Endothelial cell of umbilical vein (primary cell): ENCODE measurements at regions not wholly inside any gene's neighbourhood (a gene's known extent, or its start where the extent isn't known, plus 50 kb on each side); places are given as distances from the start of the nearest gene placed in this dataset.

Experiments
- BruUV-seq: library from RNA; stranded (reverse); fragments of 400-500 nt; replicated peaks from 2 replicates; lab custom pipeline; 2021; lab: Mats Ljungman, UMichigan
- CTCF ChIA-PET: fragments of 300-600, 350-600 bp; sonication (Branson Sonifier 250); formaldehyde crosslinking; loops from one replicate; lab custom pipeline; 2021; ENCODE audit warnings: antibody characterized with exemption, inconsistent platforms; lab: Charles Lee
- POLR2A ChIA-PET: fragments of 300-600, 350-600 bp; sonication (Branson Sonifier 250); formaldehyde crosslinking; loops from one replicate; lab custom pipeline; 2021; ENCODE audit warnings: antibody characterized with exemption, inconsistent platforms; lab: Charles Lee
- DNase-seq: peaks from one replicate; pipeline ENCODE4 v3.0.0-alpha.2; 2011; ENCODE audit warnings: low read depth, low spot score
- FAIRE-seq: peaks from 2 replicates; lab custom pipeline; 2011; peaks lifted over from hg19 to GRCh38; lab: Jason Lieb, UNC
- H2AFZ ChIP-seq: 2 replicates; pipeline ENCODE4 v1.6.0; 2012; ENCODE audit warnings: low read depth, low read length, control low read depth, inconsistent platforms
- H3K27ac ChIP-seq: 2 replicates; pipeline ENCODE4 v1.5.1; 2011; ENCODE audit warnings: low read depth, mild to moderate bottlenecking, control low read depth, low read length, moderate library complexity; ENCODE audit not compliant: insufficient read depth
- H3K27me3 ChIP-seq, 2 experiments: 2 replicates each; pipeline versions ENCODE4 v1.6.0 to v1.6.1; 2011; ENCODE audit warnings: low read length in 2 of 2, mixed read lengths in 1 of 2; ENCODE audit not compliant: control insufficient read depth in 2 of 2, insufficient read depth in 2 of 2
- H3K36me3 ChIP-seq, 2 experiments: 2 replicates in 1 of 2; 3 replicates in 1 of 2; pipeline ENCODE4 v1.5.1; 2011; ENCODE audit warnings: low read length in 2 of 2, mild to moderate bottlenecking in 1 of 2, moderate library complexity in 1 of 2; ENCODE audit not compliant: control insufficient read depth in 2 of 2, insufficient read depth in 2 of 2; ENCODE audit errors: extremely low read depth in 1 of 2
- H3K4me1 ChIP-seq: 3 replicates; pipeline ENCODE4 v1.5.1; 2011; ENCODE audit warnings: mild to moderate bottlenecking, low read length; ENCODE audit not compliant: control insufficient read depth, insufficient read depth; ENCODE audit errors: extremely low read depth
- H3K4me2 ChIP-seq: 2 replicates; pipeline ENCODE4 v1.6.1; 2011; ENCODE audit warnings: low read length, control low read depth, mixed read lengths; ENCODE audit not compliant: insufficient read depth
- H3K4me3 ChIP-seq, 3 experiments: fragments of 200-600 bp in 1 of 3; sonication (generic), shearing (Covaris generic) in 1 of 3; replicated peaks in 1 of 3; 2 replicates each; pipeline ENCODE4 v1.5.1; 2011 to 2016; ENCODE audit warnings: control low read depth in 3 of 3, low read length in 3 of 3, mild to moderate bottlenecking in 2 of 3, inconsistent platforms in 1 of 3, low read depth in 1 of 3, moderate library complexity in 1 of 3; ENCODE audit not compliant: insufficient read depth in 1 of 3
- H3K79me2 ChIP-seq: 2 replicates; pipeline ENCODE4 v1.6.0; 2012; ENCODE audit warnings: low read length, inconsistent platforms; ENCODE audit not compliant: control insufficient read depth, insufficient read depth
- H3K9ac ChIP-seq: replicated peaks from 2 replicates; pipeline ENCODE3; 2011; ENCODE audit warnings: low read length, control low read depth; ENCODE audit not compliant: insufficient read depth; ENCODE audit errors: extremely low read depth
- H3K9me1 ChIP-seq: replicated peaks from 3 replicates; pipeline ENCODE4 v1.6.0; 2011; ENCODE audit warnings: mild to moderate bottlenecking, low read length; ENCODE audit not compliant: control insufficient read depth, insufficient read depth; ENCODE audit errors: extremely low read depth
- H3K9me3 ChIP-seq: replicated peaks from 2 replicates; pipeline ENCODE4 v1.5.1; 2012; ENCODE audit warnings: low read length, inconsistent platforms; ENCODE audit not compliant: control insufficient read depth, insufficient read depth
- H4K20me1 ChIP-seq: replicated peaks from 2 replicates; pipeline ENCODE3; 2011; ENCODE audit warnings: mild to moderate bottlenecking, low read length; ENCODE audit not compliant: control insufficient read depth, insufficient read depth; ENCODE audit errors: extremely low read depth
- CTCF ChIP-seq, 2 donors: IDR thresholded peaks; 1 replicate in 1 of 2; 2 replicates in 1 of 2; pipeline ENCODE4 v1.5.1; 2011; ENCODE audit warnings: low read length in 2 of 2, mild to moderate bottlenecking in 2 of 2, moderate library complexity in 2 of 2, control low read depth in 1 of 2, inconsistent platforms in 1 of 2, low read depth in 1 of 2; ENCODE audit not compliant: insufficient read depth in 1 of 2; ENCODE audit errors: extremely low read depth in 1 of 2
- JUN ChIP-seq: IDR thresholded peaks from 2 replicates; pipeline ENCODE4 v1.6.1; 2011; ENCODE audit warnings: borderline replicate concordance, low read depth; ENCODE audit not compliant: insufficient read length, insufficient read depth
- MYC ChIP-seq: IDR thresholded peaks from one replicate; pipeline ENCODE4 v1.6.1; 2011; ENCODE audit warnings: mild to moderate bottlenecking, low read depth, low read length
- dilution Hi-C: fragments of 300-500 bp; cut with MboI; formaldehyde crosslinking; loops from one replicate; pipeline ENCODE4 v1.15.0; 2019; ENCODE audit warnings: low sequenced_read_pairs; ENCODE audit not compliant: extremely low pct_ligation_motif_present
- intact Hi-C: fragments of 100-400 bp; cut with micrococcal nuclease; formaldehyde crosslinking; loops from one replicate; pipeline ENCODE4 v1.10.0; 2022

DNA sequence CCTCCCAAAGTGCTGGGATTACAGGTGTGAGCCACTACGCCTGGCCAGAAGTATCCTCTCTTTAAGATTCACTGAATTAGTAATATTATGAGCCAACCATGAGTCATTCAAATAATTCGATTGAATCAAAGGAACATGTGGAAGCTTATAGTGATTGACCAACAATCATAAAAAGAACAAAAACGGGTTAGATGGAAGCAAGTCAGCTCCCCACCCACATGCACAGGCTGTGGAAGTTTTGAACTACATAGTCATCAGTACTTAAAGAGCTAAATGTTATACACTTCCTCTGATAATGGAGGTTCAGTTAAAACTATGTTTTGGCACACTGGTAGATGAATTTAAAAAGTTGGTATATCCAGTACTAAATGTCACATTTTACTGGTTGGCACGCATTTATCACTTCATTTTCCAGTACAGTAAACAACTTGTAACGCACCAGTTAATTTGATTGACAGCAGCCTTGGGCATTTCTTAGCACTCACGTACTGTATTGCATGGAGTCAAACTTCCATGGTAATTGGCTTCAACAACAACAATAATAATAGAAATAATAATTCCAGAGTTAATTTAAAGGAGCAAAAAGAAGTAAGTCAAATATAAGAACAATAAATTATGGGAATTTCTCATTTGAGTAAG lies 1107.3 kb upstream of the MAP3K7 start:
- no peak overlapping the region for H3K27ac ChIP-seq
- no peaks in the 10 kb centered on the region for H3K79me2 ChIP-seq
- H3K9ac ChIP-seq: no peak overlapping the region
- intact Hi-C loops (no loop called here), dilution Hi-C loops (no loop called here)
- FAIRE-seq (no peak), DNase-seq (no peak)
- no peaks in the 10 kb centered on the region for H3K27me3 ChIP-seq
- no peaks in the 10 kb centered on the region for H4K20me1 ChIP-seq
- no peaks in the 10 kb centered on the region for H3K9me1 ChIP-seq
- ChIA-PET POLR2A (no interaction called here), CTCF (no interaction called here)
- no peaks in the 10 kb centered on the region for H3K36me3 ChIP-seq
- no peaks in the 10 kb centered on the region for H3K4me1 ChIP-seq
- H3K9me3 ChIP-seq: no peaks in the 10 kb centered on the region
- H3K4me2 ChIP-seq: no peak overlapping the region
- no TSS peak for BruUV-seq
- H2AFZ ChIP-seq: no peak overlapping the region
- no peak for TF ChIP-seq MYC
- TF ChIP-seq CTCF (IDR thresholded peaks at IDR 0.05; ENCODE audit: extremely low read depth in 1 of 2, insufficient read depth in 1 of 2, low read depth in 1 of 2, low read length in 2 of 2): no peak
- no peak for TF ChIP-seq JUN
- no peak overlapping the region for H3K4me3 ChIP-seq

- CTCF ChIA-PET: no interaction called here
Measured at GRCh38 chr6:91691449-91691848, 1104.6 kb upstream of the MAP3K7 start.

More at GRCh38 chr6:91691449-91691848, 1104.6 kb upstream of the MAP3K7 start:
- H3K79me2 ChIP-seq: no peaks in the 10 kb centered on the region
- POLR2A ChIA-PET: no interaction called here
- H3K4me3 ChIP-seq: no peak overlapping the region
- H3K9me1 ChIP-seq: no peaks in the 10 kb centered on the region
- no peaks in the 10 kb centered on the region for H3K9me3 ChIP-seq
- no TSS peak for BruUV-seq
- intact Hi-C loops (no loop called here), dilution Hi-C loops (no loop called here)
- no peaks in the 10 kb centered on the region for H3K4me1 ChIP-seq
- H3K9ac ChIP-seq: no peak overlapping the region
- no peak for TF ChIP-seq MYC
- no peak for DNase-seq
- no peak overlapping the region for H2AFZ ChIP-seq
- FAIRE-seq: no peak
- H3K36me3 ChIP-seq: no peaks in the 10 kb centered on the region
- H3K4me2 ChIP-seq: no peak overlapping the region
- H3K27ac ChIP-seq: no peak overlapping the region
- H3K27me3 ChIP-seq: no peaks in the 10 kb centered on the region
- no peaks in the 10 kb centered on the region for H4K20me1 ChIP-seq
